ENCODE measurements at regions not wholly inside any gene's neighbourhood (a gene's known extent, or its start where the extent isn't known, plus 50 kb on each side); places are given as distances from the start of the nearest gene placed in this dataset.
A peak's percentile ranks its signal among the peaks of the same experiment; 100 is the strongest.

DNA sequence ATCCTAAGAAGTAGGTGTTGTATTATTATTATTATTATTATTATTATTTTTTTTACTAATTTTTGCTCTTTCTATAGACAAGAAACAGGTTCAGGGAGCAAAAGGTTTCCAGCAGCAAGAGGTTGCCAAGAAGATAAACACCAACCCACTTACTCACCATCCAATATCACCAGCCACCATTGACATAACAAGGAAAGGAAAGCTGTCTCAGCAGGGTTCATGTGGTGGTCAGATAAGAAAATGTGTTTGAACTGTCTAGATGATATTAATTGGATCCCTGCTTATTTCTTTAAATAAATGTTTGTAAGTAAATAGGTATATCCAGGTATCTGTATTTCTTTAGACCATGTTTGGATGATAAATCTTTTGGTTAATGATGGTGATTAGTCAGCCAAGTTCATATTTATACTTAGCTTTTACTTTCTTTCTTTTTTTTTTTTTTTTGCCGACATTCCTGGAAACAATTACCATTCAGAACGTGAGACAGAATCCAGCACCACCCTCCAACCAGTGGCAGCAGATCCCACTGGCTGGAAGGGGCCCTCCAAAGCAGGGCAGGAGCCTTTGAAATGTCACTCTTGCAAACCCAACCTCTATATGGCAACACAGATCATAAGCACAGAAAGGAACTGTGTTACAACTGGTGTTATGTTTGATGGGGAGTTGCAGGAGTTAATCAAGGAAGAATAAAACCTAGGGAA is 139.2 kb upstream of the ECI2 start:
- Histone ChIP-seq H3K36me3 (ENCODE audit: control insufficient read depth, insufficient read depth, low read length) (no peaks in the 10 kb centered on the region), H3K9ac (ENCODE audit: extremely low read depth, low read length, poor library complexity, severe bottlenecking) (no peak overlapping the region), H3K9me3 (ENCODE audit: control insufficient read depth, low read length) (no peaks in the 10 kb centered on the region), H3K4me3 (ENCODE audit: low read length) (no peak overlapping the region), H3K27me3 (ENCODE audit: control insufficient read depth, insufficient read depth, low read length, poor library complexity, severe bottlenecking) (no peaks in the 10 kb centered on the region), H3K4me1 (ENCODE audit: control insufficient read depth, insufficient read depth, low read length) (no peaks in the 10 kb centered on the region), H3K27ac (ENCODE audit: low read depth, low read length) (no peak overlapping the region)
- H3K36me3 Mint-ChIP-seq (ENCODE audit: low read depth) = no peaks in the 10 kb centered on the region
- no peak overlapping the region for H3K27ac Mint-ChIP-seq
- H3K4me3 Mint-ChIP-seq = no peak overlapping the region
- TF ChIP-seq, protein P1, sequence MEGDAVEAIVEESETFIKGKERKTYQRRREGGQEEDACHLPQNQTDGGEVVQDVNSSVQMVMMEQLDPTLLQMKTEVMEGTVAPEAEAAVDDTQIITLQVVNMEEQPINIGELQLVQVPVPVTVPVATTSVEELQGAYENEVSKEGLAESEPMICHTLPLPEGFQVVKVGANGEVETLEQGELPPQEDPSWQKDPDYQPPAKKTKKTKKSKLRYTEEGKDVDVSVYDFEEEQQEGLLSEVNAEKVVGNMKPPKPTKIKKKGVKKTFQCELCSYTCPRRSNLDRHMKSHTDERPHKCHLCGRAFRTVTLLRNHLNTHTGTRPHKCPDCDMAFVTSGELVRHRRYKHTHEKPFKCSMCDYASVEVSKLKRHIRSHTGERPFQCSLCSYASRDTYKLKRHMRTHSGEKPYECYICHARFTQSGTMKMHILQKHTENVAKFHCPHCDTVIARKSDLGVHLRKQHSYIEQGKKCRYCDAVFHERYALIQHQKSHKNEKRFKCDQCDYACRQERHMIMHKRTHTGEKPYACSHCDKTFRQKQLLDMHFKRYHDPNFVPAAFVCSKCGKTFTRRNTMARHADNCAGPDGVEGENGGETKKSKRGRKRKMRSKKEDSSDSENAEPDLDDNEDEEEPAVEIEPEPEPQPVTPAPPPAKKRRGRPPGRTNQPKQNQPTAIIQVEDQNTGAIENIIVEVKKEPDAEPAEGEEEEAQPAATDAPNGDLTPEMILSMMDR (conservative IDR thresholded peaks at IDR 0.05) = no peak
- WGBS, 2 experiments (ENCODE audit: insufficient coverage in 1 of 2, insufficient read length in 1 of 2) = 75% methylated on average over 2 of the region's 2 CpGs; no CpG with 5 or more reads in 1 of the 2 experiments
- no peaks in the 10 kb centered on the region for H3K9me3 Mint-ChIP-seq
- no peaks in the 10 kb centered on the region for H3K4me1 Mint-ChIP-seq
- peaks cover 19% of the 10 kb centered on the region for H3K27me3 Mint-ChIP-seq (ENCODE audit: insufficient read depth)
- peak; percentile 3 for DNase-seq

DNA sequence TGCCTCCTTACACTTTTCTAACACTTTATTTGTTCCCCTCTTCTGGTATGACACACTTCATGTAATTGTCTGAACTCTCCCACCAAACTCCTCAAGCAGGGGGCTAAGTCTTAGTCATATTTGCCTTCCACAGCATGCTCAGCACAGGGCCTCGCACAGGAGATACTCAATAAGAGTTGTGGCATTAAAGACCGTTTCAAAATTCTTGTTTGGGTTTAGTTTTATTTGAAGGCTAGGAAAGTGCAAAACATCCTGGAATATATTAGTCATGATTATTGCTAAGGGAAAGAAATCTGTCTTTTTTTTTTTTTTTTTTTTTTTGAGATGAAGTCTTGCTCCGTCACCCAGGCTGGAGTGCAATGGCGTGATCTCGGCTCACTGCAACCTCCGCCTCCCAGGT is 137.6 kb upstream of the ECI2 start:
- Histone ChIP-seq H3K9me3 (ENCODE audit: control insufficient read depth, low read length) (no peaks in the 10 kb centered on the region), H3K4me3 (ENCODE audit: low read length) (no peak overlapping the region), H3K9ac (ENCODE audit: extremely low read depth, low read length, poor library complexity, severe bottlenecking) (no peak overlapping the region), H3K27me3 (ENCODE audit: control insufficient read depth, insufficient read depth, low read length, poor library complexity, severe bottlenecking) (no peaks in the 10 kb centered on the region), H3K27ac (ENCODE audit: low read depth, low read length) (no peak overlapping the region), H3K36me3 (ENCODE audit: control insufficient read depth, insufficient read depth, low read length) (no peaks in the 10 kb centered on the region), H3K4me1 (ENCODE audit: control insufficient read depth, insufficient read depth, low read length) (no peaks in the 10 kb centered on the region)
- H3K36me3 Mint-ChIP-seq (ENCODE audit: low read depth) = no peaks in the 10 kb centered on the region
- TF ChIP-seq, protein P1 (conservative IDR thresholded peaks at IDR 0.05) = no peak
- peaks cover 10% of the 10 kb centered on the region for H3K27me3 Mint-ChIP-seq (ENCODE audit: insufficient read depth)
- WGBS, 2 experiments (ENCODE audit: insufficient coverage in 1 of 2, insufficient read length in 1 of 2) = 93 to 95% methylated on average over 3 to 6 of the region's 6 CpGs
- no peak overlapping the region for H3K4me3 Mint-ChIP-seq
- H3K27ac Mint-ChIP-seq = no peak overlapping the region
- DNase-seq = no peak
- H3K4me1 Mint-ChIP-seq = no peaks in the 10 kb centered on the region
- H3K9me3 Mint-ChIP-seq = no peaks in the 10 kb centered on the region

DNA sequence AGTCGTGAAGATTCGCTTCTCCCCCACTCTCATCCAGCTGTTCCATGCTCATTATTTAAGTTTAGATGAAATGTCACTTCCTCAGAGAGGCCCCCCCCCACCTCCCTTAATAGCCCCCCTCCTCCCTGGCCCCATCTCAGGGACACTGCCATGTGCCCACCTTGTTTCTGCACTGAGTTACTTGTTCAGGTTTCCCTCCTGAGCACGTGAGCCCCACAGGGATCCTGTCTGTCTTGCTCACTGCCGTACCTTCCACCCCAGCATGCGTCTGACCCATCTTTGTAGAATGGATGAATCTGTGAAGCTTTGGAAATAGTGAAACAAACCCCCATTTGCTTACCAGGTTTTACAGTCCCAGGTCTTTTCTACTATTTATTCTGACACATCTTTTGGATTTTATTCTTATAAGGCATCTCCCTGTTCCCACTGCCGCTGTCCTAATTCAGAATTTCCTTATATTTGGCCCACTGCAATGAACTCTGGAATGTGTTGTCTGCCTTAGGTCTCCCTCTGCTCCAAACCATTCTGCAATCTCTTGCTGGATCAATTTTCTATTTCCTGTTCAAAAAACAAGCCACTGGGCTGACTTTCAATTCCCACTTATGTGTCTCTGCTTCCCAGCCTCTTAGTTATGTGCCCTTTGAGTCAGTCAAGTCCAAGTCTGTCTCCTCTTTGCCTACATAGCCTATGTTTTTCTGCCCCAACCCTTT is 136.5 kb upstream of the ECI2 start:
- no peak overlapping the region for H3K4me3 ChIP-seq (ENCODE audit: low read length)
- Mint-ChIP-seq H3K4me3 (no peak overlapping the region), H3K27ac (no peak overlapping the region), H3K27me3 (ENCODE audit: insufficient read depth) (peaks cover 6% of the 10 kb centered on the region), H3K9me3 (no peaks in the 10 kb centered on the region), H3K36me3 (ENCODE audit: low read depth) (no peaks in the 10 kb centered on the region), H3K4me1 (no peaks in the 10 kb centered on the region)
- 95 to 100% methylated on average over 5 to 6 of the region's 6 CpGs for WGBS, 2 experiments (ENCODE audit: insufficient coverage in 1 of 2, insufficient read length in 1 of 2)
- H3K27ac ChIP-seq (ENCODE audit: low read depth, low read length) = no peak overlapping the region
- H3K9me3 ChIP-seq (ENCODE audit: control insufficient read depth, low read length) = no peaks in the 10 kb centered on the region
- no peaks in the 10 kb centered on the region for H3K36me3 ChIP-seq (ENCODE audit: control insufficient read depth, insufficient read depth, low read length)
- no peak overlapping the region for H3K9ac ChIP-seq (ENCODE audit: extremely low read depth, low read length, poor library complexity, severe bottlenecking)
- TF ChIP-seq, protein P1 (conservative IDR thresholded peaks at IDR 0.05) = no peak
- H3K4me1 ChIP-seq (ENCODE audit: control insufficient read depth, insufficient read depth, low read length) = no peaks in the 10 kb centered on the region
- no peaks in the 10 kb centered on the region for H3K27me3 ChIP-seq (ENCODE audit: control insufficient read depth, insufficient read depth, low read length, poor library complexity, severe bottlenecking)
- DNase-seq = peak; percentile 22

Data from endodermal cell (in vitro differentiated cells).